ENCODE measurements at regions not wholly inside any gene's neighbourhood (a gene's known extent, or its start where the extent isn't known, plus 50 kb on each side); places are given as distances from the start of the nearest gene placed in this dataset.

DNA sequence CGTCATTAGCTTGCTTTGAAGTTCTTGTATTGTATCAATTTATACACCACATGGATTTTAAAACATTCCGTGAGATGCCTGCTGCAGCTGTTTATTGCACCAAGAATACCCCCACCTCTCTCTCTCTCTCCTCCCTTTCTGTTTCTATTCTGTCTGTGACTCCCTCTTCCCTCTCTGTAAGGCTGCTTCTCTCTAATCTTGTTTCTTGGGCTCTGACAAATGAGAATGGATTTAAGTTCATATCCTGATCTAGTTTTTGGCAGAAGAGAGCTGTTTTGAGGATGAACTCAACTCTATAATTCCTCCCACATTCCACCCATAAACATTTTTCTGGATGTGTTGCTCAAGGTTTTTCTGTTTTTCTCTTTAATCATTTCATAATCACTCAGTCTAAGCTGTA, 144.3 kb upstream of the FRY start:
- TF ChIP-seq EZH2 (IDR thresholded peaks at IDR 0.05; ENCODE audit: low read depth), result no peak
- TF ChIP-seq, protein P1, sequence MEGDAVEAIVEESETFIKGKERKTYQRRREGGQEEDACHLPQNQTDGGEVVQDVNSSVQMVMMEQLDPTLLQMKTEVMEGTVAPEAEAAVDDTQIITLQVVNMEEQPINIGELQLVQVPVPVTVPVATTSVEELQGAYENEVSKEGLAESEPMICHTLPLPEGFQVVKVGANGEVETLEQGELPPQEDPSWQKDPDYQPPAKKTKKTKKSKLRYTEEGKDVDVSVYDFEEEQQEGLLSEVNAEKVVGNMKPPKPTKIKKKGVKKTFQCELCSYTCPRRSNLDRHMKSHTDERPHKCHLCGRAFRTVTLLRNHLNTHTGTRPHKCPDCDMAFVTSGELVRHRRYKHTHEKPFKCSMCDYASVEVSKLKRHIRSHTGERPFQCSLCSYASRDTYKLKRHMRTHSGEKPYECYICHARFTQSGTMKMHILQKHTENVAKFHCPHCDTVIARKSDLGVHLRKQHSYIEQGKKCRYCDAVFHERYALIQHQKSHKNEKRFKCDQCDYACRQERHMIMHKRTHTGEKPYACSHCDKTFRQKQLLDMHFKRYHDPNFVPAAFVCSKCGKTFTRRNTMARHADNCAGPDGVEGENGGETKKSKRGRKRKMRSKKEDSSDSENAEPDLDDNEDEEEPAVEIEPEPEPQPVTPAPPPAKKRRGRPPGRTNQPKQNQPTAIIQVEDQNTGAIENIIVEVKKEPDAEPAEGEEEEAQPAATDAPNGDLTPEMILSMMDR (conservative IDR thresholded peaks at IDR 0.05), result no peak

Data from PC-9 (cell line).